HCT116 (cell line): ENCODE measurements at regions not wholly inside any gene's neighbourhood (a gene's known extent, or its start where the extent isn't known, plus 50 kb on each side); places are given as distances from the start of the nearest gene placed in this dataset.

Source experiments
- CEBPB ChIP-seq: IDR thresholded peaks from 2 replicates; pipeline ENCODE4 v1.6.1; 2012; ENCODE audit warnings: low read depth
- EZH2 ChIP-seq: fragments of 200-600 bp; sonication (generic); IDR thresholded peaks from 2 replicates; pipeline ENCODE4 v1.6.1; 2017; ENCODE audit warnings: antibody characterized with exemption, mixed run types
- EZH2phosphoT487 ChIP-seq: fragments of 200-600 bp; IDR thresholded peaks from 2 replicates; pipeline ENCODE4 v1.6.1; 2018; ENCODE audit warnings: antibody characterized with exemption, borderline replicate concordance
- JUND ChIP-seq: IDR thresholded peaks from 2 replicates; pipeline ENCODE4 v1.6.1; 2012
- POLR2A ChIP-seq: IDR thresholded peaks from 2 replicates; pipeline ENCODE4 v1.7.0; 2011; ENCODE audit warnings: borderline replicate concordance; ENCODE audit not compliant: insufficient read depth, insufficient read length; ENCODE audit errors: extremely low read depth
- POLR2AphosphoS5 ChIP-seq: IDR thresholded peaks from 2 replicates; pipeline ENCODE4 v1.6.1; 2011; ENCODE audit warnings: mild to moderate bottlenecking, low read depth, low read length, moderate library complexity
- RAD21 ChIP-seq: IDR thresholded peaks from 2 replicates; pipeline ENCODE4 v1.6.1; 2012; ENCODE audit warnings: low read depth, mild to moderate bottlenecking
- SIN3A ChIP-seq: IDR thresholded peaks from 2 replicates; pipeline ENCODE4 v1.6.1; 2012; ENCODE audit warnings: low read depth
- SRF ChIP-seq: IDR thresholded peaks from 2 replicates; pipeline ENCODE4 v1.6.1; 2012; ENCODE audit warnings: low read depth
- TCF7L2 ChIP-seq: IDR thresholded peaks from 2 replicates; pipeline ENCODE4 v1.7.0; 2011; ENCODE audit warnings: borderline replicate concordance, inconsistent platforms; ENCODE audit not compliant: insufficient read depth, insufficient read length; ENCODE audit errors: extremely low read depth
- TF ChIP-seq, protein P1 (sequence below), 3 experiments: fragments of 200-600 bp in 1 of 3; sonication (generic) in 1 of 3; IDR thresholded peaks in 2 of 3; conservative IDR thresholded peaks in 1 of 3; 2 replicates each; pipeline ENCODE4 v1.5.1; 2012 to 2017; ENCODE audit warnings: low read depth in 2 of 3, low read length in 2 of 3, antibody characterized with exemption in 1 of 3, borderline replicate concordance in 1 of 3, control low read depth in 1 of 3, mild to moderate bottlenecking in 1 of 3, mixed read lengths in 1 of 3, mixed run types in 1 of 3, moderate library complexity in 1 of 3; ENCODE audit not compliant: insufficient read depth in 1 of 3
- TF ChIP-seq, protein P2 (sequence below): IDR thresholded peaks from 2 replicates; pipeline ENCODE4 v1.6.1; 2012
- TF ChIP-seq, protein P3 (sequence below): IDR thresholded peaks from 2 replicates; pipeline ENCODE4 v1.6.1; 2012
- TF ChIP-seq, protein P4 (sequence below): IDR thresholded peaks from 2 replicates; pipeline ENCODE4 v1.6.1; 2012; ENCODE audit warnings: low read depth

DNA sequence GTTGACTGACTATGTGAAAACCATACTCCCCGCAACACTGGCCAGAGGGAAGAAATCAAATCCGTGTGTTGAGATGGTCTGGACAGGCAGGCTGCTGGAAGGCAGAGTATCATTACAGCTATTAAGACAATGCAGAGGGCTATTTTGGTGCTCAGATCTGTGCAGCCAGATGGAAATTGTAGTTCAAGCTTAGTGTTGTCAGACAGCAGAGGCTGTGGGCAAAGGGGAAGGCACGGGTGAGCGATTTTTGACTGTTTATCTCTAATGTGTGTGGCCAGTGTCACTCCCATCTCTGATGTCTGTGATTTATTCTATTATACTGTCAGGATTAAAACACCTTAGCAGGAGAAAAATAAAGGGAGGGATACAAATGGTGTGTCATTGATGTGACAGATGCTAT lies 984.4 kb upstream of the WWC1 start:
- TF ChIP-seq RAD21, result no peak
- TF ChIP-seq, protein P1, sequence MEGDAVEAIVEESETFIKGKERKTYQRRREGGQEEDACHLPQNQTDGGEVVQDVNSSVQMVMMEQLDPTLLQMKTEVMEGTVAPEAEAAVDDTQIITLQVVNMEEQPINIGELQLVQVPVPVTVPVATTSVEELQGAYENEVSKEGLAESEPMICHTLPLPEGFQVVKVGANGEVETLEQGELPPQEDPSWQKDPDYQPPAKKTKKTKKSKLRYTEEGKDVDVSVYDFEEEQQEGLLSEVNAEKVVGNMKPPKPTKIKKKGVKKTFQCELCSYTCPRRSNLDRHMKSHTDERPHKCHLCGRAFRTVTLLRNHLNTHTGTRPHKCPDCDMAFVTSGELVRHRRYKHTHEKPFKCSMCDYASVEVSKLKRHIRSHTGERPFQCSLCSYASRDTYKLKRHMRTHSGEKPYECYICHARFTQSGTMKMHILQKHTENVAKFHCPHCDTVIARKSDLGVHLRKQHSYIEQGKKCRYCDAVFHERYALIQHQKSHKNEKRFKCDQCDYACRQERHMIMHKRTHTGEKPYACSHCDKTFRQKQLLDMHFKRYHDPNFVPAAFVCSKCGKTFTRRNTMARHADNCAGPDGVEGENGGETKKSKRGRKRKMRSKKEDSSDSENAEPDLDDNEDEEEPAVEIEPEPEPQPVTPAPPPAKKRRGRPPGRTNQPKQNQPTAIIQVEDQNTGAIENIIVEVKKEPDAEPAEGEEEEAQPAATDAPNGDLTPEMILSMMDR (IDR thresholded peaks at IDR 0.05 in 2 of 3, conservative IDR thresholded peaks at IDR 0.05 in 1 of 3; ENCODE audit: borderline replicate concordance in 1 of 3, insufficient read depth in 1 of 3, low read depth in 2 of 3, low read length in 2 of 3), result no peak
- TF ChIP-seq JUND, result no peak
- TF ChIP-seq SRF, result no peak
- TF ChIP-seq, protein P2, sequence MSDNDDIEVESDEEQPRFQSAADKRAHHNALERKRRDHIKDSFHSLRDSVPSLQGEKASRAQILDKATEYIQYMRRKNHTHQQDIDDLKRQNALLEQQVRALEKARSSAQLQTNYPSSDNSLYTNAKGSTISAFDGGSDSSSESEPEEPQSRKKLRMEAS, result no peak
- TF ChIP-seq POLR2AphosphoS5, result no peak
- TF ChIP-seq SIN3A, result no peak
- no peak for TF ChIP-seq POLR2A
- no peak for TF ChIP-seq CEBPB
- no peak for TF ChIP-seq EZH2
- TF ChIP-seq, protein P3, sequence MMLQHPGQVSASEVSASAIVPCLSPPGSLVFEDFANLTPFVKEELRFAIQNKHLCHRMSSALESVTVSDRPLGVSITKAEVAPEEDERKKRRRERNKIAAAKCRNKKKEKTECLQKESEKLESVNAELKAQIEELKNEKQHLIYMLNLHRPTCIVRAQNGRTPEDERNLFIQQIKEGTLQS, result no peak
- TF ChIP-seq EZH2phosphoT487, result no peak
- TF ChIP-seq, protein P4, sequence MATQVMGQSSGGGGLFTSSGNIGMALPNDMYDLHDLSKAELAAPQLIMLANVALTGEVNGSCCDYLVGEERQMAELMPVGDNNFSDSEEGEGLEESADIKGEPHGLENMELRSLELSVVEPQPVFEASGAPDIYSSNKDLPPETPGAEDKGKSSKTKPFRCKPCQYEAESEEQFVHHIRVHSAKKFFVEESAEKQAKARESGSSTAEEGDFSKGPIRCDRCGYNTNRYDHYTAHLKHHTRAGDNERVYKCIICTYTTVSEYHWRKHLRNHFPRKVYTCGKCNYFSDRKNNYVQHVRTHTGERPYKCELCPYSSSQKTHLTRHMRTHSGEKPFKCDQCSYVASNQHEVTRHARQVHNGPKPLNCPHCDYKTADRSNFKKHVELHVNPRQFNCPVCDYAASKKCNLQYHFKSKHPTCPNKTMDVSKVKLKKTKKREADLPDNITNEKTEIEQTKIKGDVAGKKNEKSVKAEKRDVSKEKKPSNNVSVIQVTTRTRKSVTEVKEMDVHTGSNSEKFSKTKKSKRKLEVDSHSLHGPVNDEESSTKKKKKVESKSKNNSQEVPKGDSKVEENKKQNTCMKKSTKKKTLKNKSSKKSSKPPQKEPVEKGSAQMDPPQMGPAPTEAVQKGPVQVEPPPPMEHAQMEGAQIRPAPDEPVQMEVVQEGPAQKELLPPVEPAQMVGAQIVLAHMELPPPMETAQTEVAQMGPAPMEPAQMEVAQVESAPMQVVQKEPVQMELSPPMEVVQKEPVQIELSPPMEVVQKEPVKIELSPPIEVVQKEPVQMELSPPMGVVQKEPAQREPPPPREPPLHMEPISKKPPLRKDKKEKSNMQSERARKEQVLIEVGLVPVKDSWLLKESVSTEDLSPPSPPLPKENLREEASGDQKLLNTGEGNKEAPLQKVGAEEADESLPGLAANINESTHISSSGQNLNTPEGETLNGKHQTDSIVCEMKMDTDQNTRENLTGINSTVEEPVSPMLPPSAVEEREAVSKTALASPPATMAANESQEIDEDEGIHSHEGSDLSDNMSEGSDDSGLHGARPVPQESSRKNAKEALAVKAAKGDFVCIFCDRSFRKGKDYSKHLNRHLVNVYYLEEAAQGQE, result no peak
- no peak for TF ChIP-seq TCF7L2
